H9 (cell line): ENCODE measurements at regions not wholly inside any gene's neighbourhood (a gene's known extent, or its start where the extent isn't known, plus 50 kb on each side); places are given as distances from the start of the nearest gene placed in this dataset.

Source experiments
- DNase-seq: peaks from one replicate; pipeline ENCODE4 v3.0.0-alpha.2; 2017
- H2AFZ ChIP-seq: one replicate; pipeline ENCODE4 v1.6.1; 2013; ENCODE audit warnings: mild to moderate bottlenecking, low read length, control low read depth, moderate library complexity
- H2AK5ac ChIP-seq: 2 replicates; pipeline ENCODE4 v1.6.1; 2013; ENCODE audit warnings: low read length, control low read depth, mixed read lengths; ENCODE audit not compliant: insufficient read length
- H2BK120ac ChIP-seq: one replicate; pipeline ENCODE4 v1.6.1; 2013; ENCODE audit warnings: low read depth, mild to moderate bottlenecking, low read length, control low read depth, inconsistent platforms; ENCODE audit not compliant: poor library complexity, severe bottlenecking
- H2BK12ac ChIP-seq: 2 replicates; pipeline ENCODE4 v1.6.1; 2013; ENCODE audit warnings: low read length, control low read depth, mixed read lengths, low read depth; ENCODE audit not compliant: insufficient read length
- H2BK15ac ChIP-seq: 2 replicates; pipeline ENCODE4 v1.6.1; 2013; ENCODE audit warnings: low read depth, low read length, control low read depth
- H2BK20ac ChIP-seq: one replicate; pipeline ENCODE4 v1.6.1; 2013; ENCODE audit warnings: low read depth, mild to moderate bottlenecking, low read length, control low read depth, inconsistent platforms; ENCODE audit not compliant: poor library complexity, severe bottlenecking
- H2BK5ac ChIP-seq: 2 replicates; pipeline ENCODE4 v1.6.1; 2013; ENCODE audit warnings: low read length, control low read depth, mixed read lengths; ENCODE audit not compliant: insufficient read length
- H3K14ac ChIP-seq: 2 replicates; pipeline ENCODE4 v1.6.1; 2013; ENCODE audit warnings: low read length, control low read depth; ENCODE audit not compliant: insufficient read depth
- H3K18ac ChIP-seq: 2 replicates; pipeline ENCODE4 v1.6.1; 2013; ENCODE audit warnings: low read depth, mild to moderate bottlenecking, mixed read lengths, low read length, control low read depth; ENCODE audit not compliant: insufficient read length
- H3K23ac ChIP-seq: 2 replicates; pipeline ENCODE4 v1.6.1; 2013; ENCODE audit warnings: low read length, control low read depth, mixed read lengths, low read depth; ENCODE audit not compliant: insufficient read length
- H3K23me2 ChIP-seq: 2 replicates; pipeline ENCODE4 v1.6.1; 2013; ENCODE audit warnings: low read depth, mild to moderate bottlenecking, mixed read lengths, low read length, control low read depth; ENCODE audit not compliant: insufficient read length, poor library complexity, severe bottlenecking
- H3K27ac ChIP-seq: 2 replicates; pipeline ENCODE4 v1.5.1; 2013; ENCODE audit warnings: low read length, control low read depth, mixed read lengths, low read depth; ENCODE audit not compliant: insufficient read length
- H3K27me3 ChIP-seq: 2 replicates; pipeline ENCODE4 v1.6.1; 2013; ENCODE audit warnings: low read length, control low read depth, inconsistent platforms; ENCODE audit not compliant: insufficient read depth
- H3K4ac ChIP-seq: 2 replicates; pipeline ENCODE4 v1.6.1; 2013; ENCODE audit warnings: low read depth, mild to moderate bottlenecking, control low read depth, inconsistent platforms, low read length, moderate library complexity
- H3K4me1 ChIP-seq: 2 replicates; pipeline ENCODE4 v1.6.1; 2013; ENCODE audit warnings: low read length, control low read depth, inconsistent platforms; ENCODE audit not compliant: insufficient read depth
- H3K4me2 ChIP-seq: 2 replicates; pipeline ENCODE4 v1.6.1; 2013; ENCODE audit warnings: low read length, control low read depth, mixed read lengths; ENCODE audit not compliant: insufficient read length, insufficient read depth
- H3K56ac ChIP-seq: 2 replicates; pipeline ENCODE4 v1.6.1; 2013; ENCODE audit warnings: low read depth, mild to moderate bottlenecking, mixed read lengths, low read length, control low read depth; ENCODE audit not compliant: insufficient read length
- H3K79me1 ChIP-seq: 2 replicates; pipeline ENCODE4 v1.6.1; 2013; ENCODE audit warnings: low read depth, mild to moderate bottlenecking, moderate library complexity, low read length, control low read depth, inconsistent platforms; ENCODE audit not compliant: insufficient read depth, poor library complexity, severe bottlenecking
- H3K79me2 ChIP-seq: 2 replicates; pipeline ENCODE4 v1.6.1; 2013; ENCODE audit warnings: low read length, control low read depth, inconsistent platforms; ENCODE audit not compliant: insufficient read depth
- H3K9ac ChIP-seq: 2 replicates; pipeline ENCODE4 v1.6.1; 2013; ENCODE audit warnings: low read length, control low read depth, mixed read lengths; ENCODE audit not compliant: insufficient read length; ENCODE audit errors: extremely low read depth
- H3K9me3 ChIP-seq: one replicate; pipeline ENCODE4 v1.6.1; 2013; ENCODE audit warnings: low read depth, low read length, inconsistent platforms; ENCODE audit not compliant: control insufficient read depth
- H3T11ph ChIP-seq: one replicate; pipeline ENCODE4 v1.6.1; 2013; ENCODE audit warnings: mild to moderate bottlenecking, low read length, control low read depth, inconsistent platforms
- H4K20me1 ChIP-seq: one replicate; pipeline ENCODE4 v1.6.1; 2013; ENCODE audit not compliant: control insufficient read depth, insufficient read length, insufficient read depth
- H4K5ac ChIP-seq: 2 replicates; pipeline ENCODE4 v1.6.1; 2013; ENCODE audit warnings: low read depth, mild to moderate bottlenecking, mixed read lengths, low read length, control low read depth; ENCODE audit not compliant: insufficient read length
- H4K8ac ChIP-seq: replicated peaks from 2 replicates; pipeline ENCODE4 v1.6.1; 2013; ENCODE audit warnings: low read length, control low read depth, mixed read lengths, low read depth; ENCODE audit not compliant: insufficient read length
- H4K91ac ChIP-seq: 2 replicates; pipeline ENCODE4 v1.6.1; 2013; ENCODE audit warnings: low read depth, mild to moderate bottlenecking, moderate library complexity, mixed read lengths, low read length, control low read depth; ENCODE audit not compliant: insufficient read length
- H3K27ac Mint-ChIP-seq, 3 experiments: 2 replicates in 2 of 3; 3 replicates in 1 of 3; pipeline ENCODE4 v1.8.0; 2020 to 2021; ENCODE audit warnings: mixed read lengths in 3 of 3, mild to moderate bottlenecking in 1 of 3, moderate library complexity in 1 of 3
- H3K27me3 Mint-ChIP-seq: 2 replicates; pipeline ENCODE4 v1.8.0; 2021; ENCODE audit warnings: low read depth, mild to moderate bottlenecking, moderate library complexity, mixed read lengths
- H3K36me3 Mint-ChIP-seq, 3 experiments: 2 replicates in 2 of 3; 3 replicates in 1 of 3; pipeline ENCODE4 v1.8.0; 2020 to 2021; ENCODE audit warnings: low read depth in 3 of 3, mixed read lengths in 3 of 3; ENCODE audit not compliant: insufficient read depth in 1 of 3
- H3K4me1 Mint-ChIP-seq, 2 experiments: 2 replicates each; pipeline ENCODE4 v1.8.0; 2020; ENCODE audit warnings: mixed read lengths in 2 of 2
- H3K4me3 Mint-ChIP-seq, 2 experiments: 2 replicates in 1 of 2; 3 replicates in 1 of 2; pipeline ENCODE4 v1.8.0; 2020 to 2021; ENCODE audit warnings: mild to moderate bottlenecking in 2 of 2, mixed read lengths in 2 of 2, moderate library complexity in 1 of 2
- H3K9me3 Mint-ChIP-seq, 2 experiments: 2 replicates in 1 of 2; 3 replicates in 1 of 2; pipeline ENCODE4 v1.8.0; 2020; ENCODE audit warnings: mild to moderate bottlenecking in 2 of 2, mixed read lengths in 2 of 2, moderate library complexity in 1 of 2
- WGBS: extraction: QIAGEN DNeasy Blood & Tissue Kit; methylation state at CpG from one replicate; pipeline ENCODE4 v1.1.7; 2013; ENCODE audit warnings: missing lambda C conversion rate, low lambda C conversion rate, mixed read lengths; ENCODE audit not compliant: insufficient read length; ENCODE audit errors: extremely low coverage; 5-methylcytosine and 5-hydroxymethylcytosine counted together
- TF ChIP-seq, protein P1 (sequence below): fragments of 200-600 bp; sonication (generic); conservative IDR thresholded peaks from 3 replicates; pipeline ENCODE4 v1.8.0; 2021; ENCODE audit warnings: antibody characterized with exemption, mild to moderate bottlenecking

DNA sequence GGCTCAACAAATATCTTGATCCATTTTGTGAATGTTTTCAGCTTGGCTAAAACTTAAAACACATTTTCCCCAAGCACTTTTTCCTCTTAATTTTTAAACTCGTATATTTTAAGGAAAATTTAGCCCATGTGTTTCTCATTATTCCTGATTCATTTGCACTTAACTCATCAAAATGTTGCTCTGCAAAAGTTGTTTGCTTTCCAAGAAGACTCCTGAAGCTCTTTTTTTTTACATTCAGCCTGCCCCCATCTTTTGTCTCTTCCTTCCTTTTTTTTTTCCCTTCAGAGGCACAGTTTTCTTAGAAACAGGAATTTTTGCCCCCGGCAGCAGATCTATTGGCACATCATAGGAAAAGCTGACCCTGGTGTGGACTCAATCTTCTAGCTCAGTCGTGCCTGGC is 155.0 kb upstream of the SALL1 start:
- Histone ChIP-seq H3K14ac (no peak overlapping the region), H3K56ac (no peak overlapping the region), H2BK120ac (no peak overlapping the region), H3K4me2 (no peak overlapping the region), H3K4me1 (no peaks in the 10 kb centered on the region), H3K9ac (no peak overlapping the region), H2BK5ac (no peak overlapping the region), H3K9me3 (no peaks in the 10 kb centered on the region), H4K5ac (no peak overlapping the region), H2BK15ac (no peak overlapping the region), H3K79me1 (no peaks in the 10 kb centered on the region), H2AK5ac (no peak overlapping the region), H2BK20ac (no peak overlapping the region), H3K4ac (no peak overlapping the region), H3K23ac (no peak overlapping the region), H3K27me3 (no peaks in the 10 kb centered on the region), H2BK12ac (no peak overlapping the region), H4K8ac (no peak overlapping the region), H2AFZ (no peak overlapping the region), H4K20me1 (no peaks in the 10 kb centered on the region), H3K18ac (no peak overlapping the region), H4K91ac (no peak overlapping the region), H3K23me2 (no peaks in the 10 kb centered on the region), H3K79me2 (no peaks in the 10 kb centered on the region), H3T11ph (no peak overlapping the region), H3K27ac (no peak overlapping the region)
- DNase-seq: no peak
- Mint-ChIP-seq H3K4me1 (peaks cover 16 to 17% of the 10 kb centered on the region in 2 experiments), H3K27me3 (no peaks in the 10 kb centered on the region), H3K36me3 (peaks cover 0 to 2% (median 0%) of the 10 kb centered on the region in 3 experiments; a peak in 1 of 7 replicates), H3K4me3 (no peak overlapping the region), H3K9me3 (no peaks in the 10 kb centered on the region), H3K27ac (peak overlapping the region in 1 of 3 experiments; percentile 35; a peak in 1 of 7 replicates)
- WGBS: no CpG with 5 or more reads among the region's 3 CpGs
- TF ChIP-seq, protein P1, sequence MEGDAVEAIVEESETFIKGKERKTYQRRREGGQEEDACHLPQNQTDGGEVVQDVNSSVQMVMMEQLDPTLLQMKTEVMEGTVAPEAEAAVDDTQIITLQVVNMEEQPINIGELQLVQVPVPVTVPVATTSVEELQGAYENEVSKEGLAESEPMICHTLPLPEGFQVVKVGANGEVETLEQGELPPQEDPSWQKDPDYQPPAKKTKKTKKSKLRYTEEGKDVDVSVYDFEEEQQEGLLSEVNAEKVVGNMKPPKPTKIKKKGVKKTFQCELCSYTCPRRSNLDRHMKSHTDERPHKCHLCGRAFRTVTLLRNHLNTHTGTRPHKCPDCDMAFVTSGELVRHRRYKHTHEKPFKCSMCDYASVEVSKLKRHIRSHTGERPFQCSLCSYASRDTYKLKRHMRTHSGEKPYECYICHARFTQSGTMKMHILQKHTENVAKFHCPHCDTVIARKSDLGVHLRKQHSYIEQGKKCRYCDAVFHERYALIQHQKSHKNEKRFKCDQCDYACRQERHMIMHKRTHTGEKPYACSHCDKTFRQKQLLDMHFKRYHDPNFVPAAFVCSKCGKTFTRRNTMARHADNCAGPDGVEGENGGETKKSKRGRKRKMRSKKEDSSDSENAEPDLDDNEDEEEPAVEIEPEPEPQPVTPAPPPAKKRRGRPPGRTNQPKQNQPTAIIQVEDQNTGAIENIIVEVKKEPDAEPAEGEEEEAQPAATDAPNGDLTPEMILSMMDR: no peak
